Progenitor cell of endocrine pancreas (in vitro differentiated cells): ENCODE measurements at regions not wholly inside any gene's neighbourhood (a gene's known extent, or its start where the extent isn't known, plus 50 kb on each side); places are given as distances from the start of the nearest gene placed in this dataset.

Experiments
- DNase-seq: peaks from one replicate; pipeline ENCODE4 v3.0.0; 2021; ENCODE audit warnings: low spot score; ENCODE audit not compliant: unreplicated experiment
- H3K27ac Mint-ChIP-seq: 2 replicates; pipeline ENCODE4 v1.8.0; 2021; ENCODE audit warnings: mild to moderate bottlenecking, moderate library complexity, mixed read lengths
- H3K27me3 Mint-ChIP-seq: 2 replicates; pipeline ENCODE4 v1.8.0; 2021; ENCODE audit warnings: mixed read lengths
- H3K36me3 Mint-ChIP-seq: 2 replicates; pipeline ENCODE4 v1.8.0; 2022; ENCODE audit warnings: mixed read lengths; ENCODE audit not compliant: insufficient read depth
- H3K4me1 Mint-ChIP-seq: 2 replicates; pipeline ENCODE4 v1.8.0; 2021; ENCODE audit warnings: low read depth, mixed read lengths
- H3K4me3 Mint-ChIP-seq: 2 replicates; pipeline ENCODE4 v1.8.0; 2021; ENCODE audit warnings: low read depth, mild to moderate bottlenecking, moderate library complexity, mixed read lengths
- H3K9me3 Mint-ChIP-seq: 2 replicates; pipeline ENCODE4 v1.8.0; 2021; ENCODE audit warnings: low read depth, mixed read lengths
- CTCF ChIP-seq: fragments of 200-600 bp; sonication (generic); IDR thresholded peaks from one replicate; pipeline ENCODE4 v1.5.0; 2021; ENCODE audit warnings: antibody characterized with exemption, mild to moderate bottlenecking; ENCODE audit not compliant: unreplicated experiment

DNA sequence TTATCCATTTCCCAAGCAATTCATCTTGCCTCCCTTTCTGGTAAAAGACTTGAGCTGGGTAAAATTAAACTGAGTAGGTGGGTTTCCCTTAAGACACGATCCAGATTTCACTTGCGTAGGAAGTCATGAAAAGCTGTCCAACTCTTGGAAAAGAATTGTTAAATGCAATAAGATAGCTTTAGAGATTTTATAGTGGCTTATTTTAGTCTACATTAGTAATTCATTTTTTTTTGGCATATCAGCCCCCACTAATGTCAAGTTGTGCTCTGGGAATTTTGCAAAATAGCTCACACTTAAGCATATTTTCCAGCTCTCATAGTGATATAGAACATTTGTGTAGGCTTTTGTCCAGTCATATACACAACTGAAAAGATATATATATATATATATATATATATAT is 344.7 kb upstream of the FIGN start:
- Mint-ChIP-seq H3K36me3 (no peaks in the 10 kb centered on the region), H3K4me3 (no peak overlapping the region), H3K4me1 (no peaks in the 10 kb centered on the region), H3K27me3 (no peaks in the 10 kb centered on the region), H3K9me3 (peaks cover 5% of the 10 kb centered on the region), H3K27ac (no peak overlapping the region)
- no peak for DNase-seq
- TF ChIP-seq CTCF: no peak

DNA sequence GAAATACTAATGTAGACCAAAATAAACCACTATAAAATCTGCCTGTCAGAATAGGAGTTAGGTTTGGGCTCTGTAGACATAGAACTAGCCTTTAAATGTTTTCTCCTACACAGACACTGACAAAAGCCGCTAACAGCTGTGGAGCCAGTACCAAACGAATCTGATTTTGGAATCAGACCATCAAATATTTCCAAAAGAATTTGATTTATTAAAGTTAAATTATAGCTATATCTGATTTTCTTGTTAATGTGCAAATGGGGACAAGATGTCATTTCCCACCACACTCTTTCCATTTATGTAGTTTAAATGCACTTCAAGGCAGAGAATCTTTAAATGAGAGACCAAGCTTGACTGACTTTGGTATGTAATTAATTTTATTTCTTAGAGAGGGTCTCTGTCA is 343.4 kb upstream of the FIGN start:
- no peak for DNase-seq
- Mint-ChIP-seq H3K27me3 (no peaks in the 10 kb centered on the region), H3K27ac (no peak overlapping the region), H3K4me3 (no peak overlapping the region), H3K9me3 (peaks cover 6% of the 10 kb centered on the region), H3K36me3 (no peaks in the 10 kb centered on the region), H3K4me1 (no peaks in the 10 kb centered on the region)
- TF ChIP-seq CTCF: no peak

- no peak for TF ChIP-seq CTCF
- Mint-ChIP-seq H3K27ac (no peak overlapping the region), H3K27me3 (no peaks in the 10 kb centered on the region), H3K4me1 (no peaks in the 10 kb centered on the region), H3K9me3 (peaks cover 6% of the 10 kb centered on the region), H3K4me3 (no peak overlapping the region), H3K36me3 (no peaks in the 10 kb centered on the region)
- DNase-seq: no peak
Measured at GRCh38 chr2:164078421-164078820, 342.6 kb upstream of the FIGN start.

GRCh38 chr2:164073101-164074074 is 337.6 kb upstream of the FIGN start:
- Mint-ChIP-seq H3K27me3 (no peaks in the 10 kb centered on the region), H3K36me3 (no peaks in the 10 kb centered on the region), H3K9me3 (peaks cover 6% of the 10 kb centered on the region), H3K4me3 (no peak overlapping the region), H3K4me1 (no peaks in the 10 kb centered on the region), H3K27ac (no peak overlapping the region)
- DNase-seq: no peak
- no peak for TF ChIP-seq CTCF

- Mint-ChIP-seq H3K4me1 (no peaks in the 10 kb centered on the region), H3K9me3 (no peaks in the 10 kb centered on the region), H3K27ac (no peak overlapping the region), H3K27me3 (no peaks in the 10 kb centered on the region), H3K36me3 (no peaks in the 10 kb centered on the region), H3K4me3 (no peak overlapping the region)
- DNase-seq: no peak
- no peak for TF ChIP-seq CTCF
Measured at GRCh38 chr2:164069540-164069939, 333.7 kb upstream of the FIGN start.
